Calu3 (cell line): ENCODE measurements at regions not wholly inside any gene's neighbourhood (a gene's known extent, or its start where the extent isn't known, plus 50 kb on each side); places are given as distances from the start of the nearest gene placed in this dataset.

Experiments
- BruUV-seq: library from RNA; stranded (reverse); fragments of 400-500 nt; replicated peaks from 2 replicates; lab custom pipeline; 2021; lab: Mats Ljungman, UMichigan
- CTCF ChIA-PET: fragments of 300-600 bp; sonication (Branson Sonifier 250); formaldehyde crosslinking; loops from one replicate; lab custom pipeline; 2022; ENCODE audit warnings: antibody characterized with exemption; lab: Charles Lee
- DNase-seq: peaks from one replicate; pipeline ENCODE4 v3.0.0; 2022
- H3K27ac Mint-ChIP-seq: one replicate; pipeline ENCODE4 v1.8.0; 2022; ENCODE audit warnings: mixed read lengths; ENCODE audit not compliant: unreplicated experiment
- H3K27me3 Mint-ChIP-seq: one replicate; pipeline ENCODE4 v1.8.0; 2022; ENCODE audit warnings: mixed read lengths; ENCODE audit not compliant: unreplicated experiment
- H3K36me3 Mint-ChIP-seq: one replicate; pipeline ENCODE4 v1.8.0; 2022; ENCODE audit warnings: mild to moderate bottlenecking, moderate library complexity, mixed read lengths; ENCODE audit not compliant: insufficient read depth, unreplicated experiment
- H3K4me1 Mint-ChIP-seq: one replicate; pipeline ENCODE4 v1.8.0; 2022; ENCODE audit warnings: mild to moderate bottlenecking, low read depth, mixed read lengths; ENCODE audit not compliant: unreplicated experiment
- H3K4me3 Mint-ChIP-seq: one replicate; pipeline ENCODE4 v1.8.0; 2022; ENCODE audit warnings: mild to moderate bottlenecking, low read depth, moderate library complexity, mixed read lengths; ENCODE audit not compliant: unreplicated experiment
- H3K9me3 Mint-ChIP-seq: one replicate; pipeline ENCODE4 v1.8.0; 2022; ENCODE audit warnings: low read depth, mixed read lengths; ENCODE audit not compliant: unreplicated experiment
- CTCF ChIP-seq: fragments of 200-600 bp; IDR thresholded peaks from one replicate; pipeline ENCODE4 v1.8.0; 2022; ENCODE audit warnings: antibody characterized with exemption; ENCODE audit not compliant: unreplicated experiment
- intact Hi-C: fragments of 100-400 bp; cut with micrococcal nuclease; formaldehyde crosslinking; loops from one replicate; pipeline ENCODE4 v1.10.0; 2022; ENCODE audit not compliant: unreplicated experiment

DNA sequence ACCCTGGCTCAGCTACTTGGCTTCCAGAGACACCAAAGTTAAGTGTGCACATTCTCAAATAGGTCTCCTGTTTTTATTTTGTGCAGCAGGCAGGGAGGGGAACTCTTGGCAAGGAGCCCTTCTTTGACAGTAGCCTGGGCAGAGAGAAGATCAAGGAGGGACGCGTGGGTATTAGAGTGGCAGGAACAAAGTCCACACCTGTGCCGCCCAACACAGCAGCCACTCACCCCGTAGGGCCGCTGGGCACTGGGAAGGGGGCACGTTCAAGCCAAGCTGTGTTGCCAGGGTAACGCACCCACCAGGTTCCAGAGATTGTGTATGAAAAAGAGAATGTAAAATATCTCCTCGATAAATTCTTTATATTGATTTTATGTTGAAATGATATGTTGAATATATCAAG, 229.3 kb upstream of the AGAP1 start:
- CTCF ChIA-PET: interaction anchor here (1.1 kb wide), 1 partner anchor 129 kb away, joined by 3 read pairs; no protein-coding TSS in a partner anchor
- no TSS peak for BruUV-seq
- intact Hi-C loops: loop anchor here (10.0 kb wide), 1 partner anchor 120 kb away; no protein-coding TSS in a partner anchor
- no peak for TF ChIP-seq CTCF
- Mint-ChIP-seq H3K4me1 (peaks cover 32% of the 10 kb centered on the region), H3K27ac (no peak overlapping the region), H3K9me3 (no peaks in the 10 kb centered on the region), H3K27me3 (peaks cover 43% of the 10 kb centered on the region), H3K4me3 (no peak overlapping the region), H3K36me3 (no peaks in the 10 kb centered on the region)
- DNase-seq: no peak

DNA sequence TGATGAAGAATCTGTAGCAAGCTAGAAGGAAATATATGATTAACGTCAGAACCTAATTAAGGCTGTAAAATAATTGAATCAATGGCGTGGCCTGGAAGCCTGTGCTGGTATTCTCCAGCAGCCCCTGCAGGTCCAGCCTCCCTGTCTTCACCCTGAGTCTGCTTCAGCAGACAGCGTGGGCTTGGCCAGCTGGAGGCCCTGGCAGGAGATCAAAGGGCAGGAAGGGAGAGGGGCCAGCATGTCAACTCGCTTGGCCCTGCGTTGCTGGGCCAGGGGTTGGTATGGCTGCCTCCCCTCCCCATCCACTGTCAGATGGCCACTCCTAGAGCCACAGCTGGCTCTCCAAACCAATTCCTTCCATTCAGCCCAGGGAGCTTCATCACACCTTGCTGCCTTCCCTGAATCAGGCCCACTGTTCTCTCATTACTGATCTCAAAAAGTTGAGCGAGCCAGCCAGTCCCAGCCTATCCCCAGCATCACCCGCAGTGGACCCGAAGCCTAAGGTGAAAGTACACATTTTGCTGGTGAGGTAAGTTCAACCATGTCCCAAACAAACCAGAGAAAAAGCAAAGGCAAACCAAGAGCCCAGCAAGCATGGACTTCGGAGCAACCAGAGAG, 228.4 kb upstream of the AGAP1 start:
- no peaks in the 10 kb centered on the region for H3K9me3 Mint-ChIP-seq
- H3K36me3 Mint-ChIP-seq: no peaks in the 10 kb centered on the region
- CTCF ChIA-PET: no interaction called here
- no peak overlapping the region for H3K4me3 Mint-ChIP-seq
- no peak for TF ChIP-seq CTCF
- peaks cover 40% of the 10 kb centered on the region for H3K4me1 Mint-ChIP-seq
- H3K27me3 Mint-ChIP-seq: peaks cover 43% of the 10 kb centered on the region
- no peak overlapping the region for H3K27ac Mint-ChIP-seq
- DNase-seq: no peak
- intact Hi-C loops: loop anchor here (10.0 kb wide), 1 partner anchor 121 kb away; no protein-coding TSS in a partner anchor
- BruUV-seq: no TSS peak

DNA sequence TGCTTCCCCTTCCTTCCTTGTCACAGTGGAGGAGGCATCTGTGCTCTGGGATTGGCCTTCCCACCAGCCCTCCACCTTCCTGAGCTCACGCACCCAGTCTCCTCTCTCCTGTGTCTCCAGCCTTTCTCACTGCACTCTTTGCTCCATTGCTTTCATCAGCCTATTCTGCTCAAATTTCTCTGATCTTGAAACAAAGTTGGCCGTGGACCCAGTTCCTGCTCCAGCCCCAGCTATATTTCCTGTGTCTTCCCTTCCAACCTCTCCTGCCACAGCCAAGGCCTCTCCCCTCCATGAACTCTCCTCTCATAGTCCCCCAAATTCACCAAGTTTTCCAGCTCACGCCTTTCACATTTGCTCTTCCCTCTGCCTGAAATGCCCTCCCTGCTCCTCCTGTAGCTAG, 226.6 kb upstream of the AGAP1 start:
- Mint-ChIP-seq H3K36me3 (no peaks in the 10 kb centered on the region), H3K27me3 (peaks cover 29% of the 10 kb centered on the region), H3K9me3 (no peaks in the 10 kb centered on the region), H3K27ac (no peak overlapping the region), H3K4me3 (no peak overlapping the region), H3K4me1 (peaks cover 45% of the 10 kb centered on the region)
- DNase-seq: no peak
- TF ChIP-seq CTCF: no peak
- CTCF ChIA-PET: no interaction called here
- intact Hi-C loops: loop anchor here (10.0 kb wide), 1 partner anchor 122 kb away; no protein-coding TSS in a partner anchor
- BruUV-seq: no TSS peak

- intact Hi-C loops: loop anchor here (10.0 kb wide), 1 partner anchor 124 kb away; no protein-coding TSS in a partner anchor
- Mint-ChIP-seq H3K36me3 (no peaks in the 10 kb centered on the region), H3K27ac (no peak overlapping the region), H3K4me3 (no peak overlapping the region), H3K9me3 (no peaks in the 10 kb centered on the region), H3K4me1 (peaks cover 42% of the 10 kb centered on the region), H3K27me3 (peaks cover 27% of the 10 kb centered on the region)
- no peak for DNase-seq
- BruUV-seq: no TSS peak
- TF ChIP-seq CTCF: no peak
- CTCF ChIA-PET: no interaction called here
Measured at GRCh38 chr2:235268535-235268934, 225.3 kb upstream of the AGAP1 start.
